Suprapubic skin (tissue), 4 donors: ENCODE measurements at regions not wholly inside any gene's neighbourhood (a gene's known extent, or its start where the extent isn't known, plus 50 kb on each side); places are given as distances from the start of the nearest gene placed in this dataset.
"Not testable (repeated sequence)": the region's sequence is repeated elsewhere in the genome, so short reads cannot be mapped to it uniquely, and the experiment has no call there.

Experiments used
- EP300 ChIP-seq: sonication (generic); formaldehyde crosslinking; IDR thresholded peaks from one replicate; pipeline ENCODE4 v1.6.1; 2017; ENCODE audit warnings: antibody characterized with exemption
- POLR2A ChIP-seq, 2 donors: fragments of 450-650 bp; IDR thresholded peaks; one replicate each; pipeline ENCODE4 v1.6.1; 2017; ENCODE audit warnings: antibody characterized with exemption in 2 of 2, mild to moderate bottlenecking in 2 of 2, moderate library complexity in 2 of 2
- POLR2AphosphoS5 ChIP-seq, 3 donors: sonication (generic); formaldehyde crosslinking; IDR thresholded peaks; one replicate each; pipeline ENCODE4 v1.6.1; 2017; ENCODE audit warnings: antibody characterized with exemption in 3 of 3
- TF ChIP-seq, protein P1 (sequence below), 2 donors: fragments of 200-600 bp in 1 of 2; fragments of 450-650 bp in 1 of 2; sonication (generic) in 1 of 2; IDR thresholded peaks; one replicate each; pipeline ENCODE4 v1.5.1; 2016 to 2019; ENCODE audit warnings: antibody characterized with exemption in 2 of 2, mild to moderate bottlenecking in 1 of 2, moderate library complexity in 1 of 2

DNA sequence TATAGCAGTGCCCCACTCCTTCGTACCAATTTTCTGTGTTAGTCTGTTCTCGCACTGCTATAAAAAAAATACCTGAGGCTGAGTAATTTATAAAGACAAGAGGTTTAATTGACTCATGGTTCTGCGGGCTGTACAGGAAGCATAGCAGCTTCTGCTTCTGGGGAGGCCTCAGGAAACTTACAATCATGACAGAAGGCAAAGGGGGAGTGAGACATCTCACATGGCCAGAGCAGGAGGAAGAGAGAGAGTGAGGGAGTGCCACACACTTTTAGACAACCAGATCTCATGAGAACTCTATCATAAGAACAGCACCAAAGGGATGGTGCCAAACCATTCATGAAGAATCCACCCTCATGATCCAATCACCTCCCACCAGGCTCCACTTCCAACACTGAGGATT, 133.8 kb upstream of the USP9X start:
- TF ChIP-seq, protein P1, sequence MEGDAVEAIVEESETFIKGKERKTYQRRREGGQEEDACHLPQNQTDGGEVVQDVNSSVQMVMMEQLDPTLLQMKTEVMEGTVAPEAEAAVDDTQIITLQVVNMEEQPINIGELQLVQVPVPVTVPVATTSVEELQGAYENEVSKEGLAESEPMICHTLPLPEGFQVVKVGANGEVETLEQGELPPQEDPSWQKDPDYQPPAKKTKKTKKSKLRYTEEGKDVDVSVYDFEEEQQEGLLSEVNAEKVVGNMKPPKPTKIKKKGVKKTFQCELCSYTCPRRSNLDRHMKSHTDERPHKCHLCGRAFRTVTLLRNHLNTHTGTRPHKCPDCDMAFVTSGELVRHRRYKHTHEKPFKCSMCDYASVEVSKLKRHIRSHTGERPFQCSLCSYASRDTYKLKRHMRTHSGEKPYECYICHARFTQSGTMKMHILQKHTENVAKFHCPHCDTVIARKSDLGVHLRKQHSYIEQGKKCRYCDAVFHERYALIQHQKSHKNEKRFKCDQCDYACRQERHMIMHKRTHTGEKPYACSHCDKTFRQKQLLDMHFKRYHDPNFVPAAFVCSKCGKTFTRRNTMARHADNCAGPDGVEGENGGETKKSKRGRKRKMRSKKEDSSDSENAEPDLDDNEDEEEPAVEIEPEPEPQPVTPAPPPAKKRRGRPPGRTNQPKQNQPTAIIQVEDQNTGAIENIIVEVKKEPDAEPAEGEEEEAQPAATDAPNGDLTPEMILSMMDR (IDR thresholded peaks at IDR 0.05) = not testable (repeated sequence)
- TF ChIP-seq POLR2AphosphoS5 (IDR thresholded peaks at IDR 0.05); POLR2A (IDR thresholded peaks at IDR 0.05); EP300: not testable (repeated sequence)
